Body of pancreas (tissue), 4 donors: ENCODE measurements at regions not wholly inside any gene's neighbourhood (a gene's known extent, or its start where the extent isn't known, plus 50 kb on each side); places are given as distances from the start of the nearest gene placed in this dataset.
"Not testable (repeated sequence)": the region's sequence is repeated elsewhere in the genome, so short reads cannot be mapped to it uniquely, and the experiment has no call there.

Experiments
- POLR2A ChIP-seq, 3 donors: fragments of 450-650 bp; IDR thresholded peaks; one replicate each; pipeline ENCODE4 v1.6.1; 2016; ENCODE audit warnings: antibody characterized with exemption in 3 of 3, mild to moderate bottlenecking in 2 of 3
- TF ChIP-seq, protein P1 (sequence below), 7 experiments: fragments of 450-650 bp in 4 of 7; fragments of 200-600 bp in 3 of 7; sonication (generic) in 3 of 7; IDR thresholded peaks; one replicate each; pipeline ENCODE4 v1.5.1; 2016 to 2019; ENCODE audit warnings: antibody characterized with exemption in 7 of 7

DNA sequence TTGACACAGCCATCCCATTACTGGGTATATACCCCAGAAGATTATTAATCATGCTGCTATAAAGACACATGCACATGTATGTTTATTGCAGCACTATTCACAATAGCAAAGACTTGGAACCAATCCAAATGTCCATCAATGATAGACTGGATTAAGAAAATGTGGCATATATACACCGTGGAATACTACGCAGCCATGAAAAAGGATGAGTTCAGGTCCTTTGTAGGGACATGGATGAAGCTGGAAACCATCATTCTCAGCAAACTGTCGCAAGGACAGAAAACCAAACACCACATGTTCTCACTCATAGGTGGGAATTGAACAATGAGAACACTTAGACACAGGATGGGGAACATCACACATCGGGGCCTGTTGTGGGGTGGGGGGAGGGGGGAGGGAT is 165.9 kb downstream of the SMARCA1 start:
- not testable (repeated sequence) for TF ChIP-seq POLR2A (IDR thresholded peaks at IDR 0.05)
- TF ChIP-seq, protein P1, sequence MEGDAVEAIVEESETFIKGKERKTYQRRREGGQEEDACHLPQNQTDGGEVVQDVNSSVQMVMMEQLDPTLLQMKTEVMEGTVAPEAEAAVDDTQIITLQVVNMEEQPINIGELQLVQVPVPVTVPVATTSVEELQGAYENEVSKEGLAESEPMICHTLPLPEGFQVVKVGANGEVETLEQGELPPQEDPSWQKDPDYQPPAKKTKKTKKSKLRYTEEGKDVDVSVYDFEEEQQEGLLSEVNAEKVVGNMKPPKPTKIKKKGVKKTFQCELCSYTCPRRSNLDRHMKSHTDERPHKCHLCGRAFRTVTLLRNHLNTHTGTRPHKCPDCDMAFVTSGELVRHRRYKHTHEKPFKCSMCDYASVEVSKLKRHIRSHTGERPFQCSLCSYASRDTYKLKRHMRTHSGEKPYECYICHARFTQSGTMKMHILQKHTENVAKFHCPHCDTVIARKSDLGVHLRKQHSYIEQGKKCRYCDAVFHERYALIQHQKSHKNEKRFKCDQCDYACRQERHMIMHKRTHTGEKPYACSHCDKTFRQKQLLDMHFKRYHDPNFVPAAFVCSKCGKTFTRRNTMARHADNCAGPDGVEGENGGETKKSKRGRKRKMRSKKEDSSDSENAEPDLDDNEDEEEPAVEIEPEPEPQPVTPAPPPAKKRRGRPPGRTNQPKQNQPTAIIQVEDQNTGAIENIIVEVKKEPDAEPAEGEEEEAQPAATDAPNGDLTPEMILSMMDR (IDR thresholded peaks at IDR 0.05) = not testable (repeated sequence)
